ENCODE measurements at regions not wholly inside any gene's neighbourhood (a gene's known extent, or its start where the extent isn't known, plus 50 kb on each side); places are given as distances from the start of the nearest gene placed in this dataset.

GRCh38 chr2:139867601-139868226, 1087.5 kb upstream of the NXPH2 start:
- FAIRE-seq, result no peak
- Histone ChIP-seq H3K4me3 (ENCODE audit: control insufficient read depth in 2 of 3, extremely low read depth in 1 of 3, insufficient read depth in 2 of 3, low read depth in 1 of 3, low read length in 3 of 3) (no peak overlapping the region), H4K20me1 (ENCODE audit: control insufficient read depth, extremely low read depth, insufficient read depth, low read length) (no peaks in the 10 kb centered on the region), H3K27me3 (ENCODE audit: control insufficient read depth, extremely low read depth, insufficient read depth, low read length) (no peaks in the 10 kb centered on the region), H3K4me1 (ENCODE audit: control insufficient read depth, extremely low read depth, insufficient read depth, low read length) (no peaks in the 10 kb centered on the region), H3K36me3 (ENCODE audit: control insufficient read depth in 2 of 2, extremely low read depth in 1 of 2, insufficient read depth in 2 of 2, low read length in 2 of 2) (no peaks in the 10 kb centered on the region), H3K27ac (ENCODE audit: control insufficient read depth, insufficient read depth, low read length) (no peak overlapping the region), H2AFZ (ENCODE audit: control insufficient read depth, low read length) (no peak overlapping the region), H3K9me3 (ENCODE audit: control insufficient read depth, low read depth, low read length) (peaks cover 4% of the 10 kb centered on the region), H3K9ac (ENCODE audit: control insufficient read depth, extremely low read depth, insufficient read depth, low read length) (no peak overlapping the region), H3K79me2 (ENCODE audit: control insufficient read depth, insufficient read depth, low read length) (no peaks in the 10 kb centered on the region), H3K9me1 (ENCODE audit: control insufficient read depth, extremely low read depth, insufficient read depth, low read length) (no peaks in the 10 kb centered on the region), H3K4me2 (ENCODE audit: control insufficient read depth, extremely low read depth, insufficient read depth, low read depth, low read length) (no peak overlapping the region)
- DNase-seq (ENCODE audit: low read depth, low spot score), result no peak
- dilution Hi-C loops (cut with MboI; ENCODE audit: extremely low pct_ligation_motif_present, low sequenced_read_pairs), result no loop called here
- TF ChIP-seq CTCF (optimal IDR thresholded peaks at IDR 0.05 in 1 of 3, IDR thresholded peaks at IDR 0.05 in 1 of 3, conservative IDR thresholded peaks at IDR 0.05 in 1 of 3; ENCODE audit: extremely low read depth in 1 of 3, insufficient read depth in 2 of 3, low read length in 3 of 3) (no peak), EZH2 (IDR thresholded peaks at IDR 0.05; ENCODE audit: low read length) (no peak)

- FAIRE-seq, result peak; percentile 53
- Histone ChIP-seq H3K4me1 (ENCODE audit: control insufficient read depth, extremely low read depth, insufficient read depth, low read length) (no peaks in the 10 kb centered on the region), H3K27ac (ENCODE audit: control insufficient read depth, insufficient read depth, low read length) (no peak overlapping the region), H3K27me3 (ENCODE audit: control insufficient read depth, extremely low read depth, insufficient read depth, low read length) (no peaks in the 10 kb centered on the region), H3K36me3 (ENCODE audit: control insufficient read depth in 2 of 2, extremely low read depth in 1 of 2, insufficient read depth in 2 of 2, low read length in 2 of 2) (no peaks in the 10 kb centered on the region), H4K20me1 (ENCODE audit: control insufficient read depth, extremely low read depth, insufficient read depth, low read length) (no peaks in the 10 kb centered on the region), H3K4me3 (ENCODE audit: control insufficient read depth in 2 of 3, extremely low read depth in 1 of 3, insufficient read depth in 2 of 3, low read depth in 1 of 3, low read length in 3 of 3) (no peak overlapping the region), H3K9me1 (ENCODE audit: control insufficient read depth, extremely low read depth, insufficient read depth, low read length) (no peaks in the 10 kb centered on the region), H2AFZ (ENCODE audit: control insufficient read depth, low read length) (peak overlapping the region; percentile 19), H3K9ac (ENCODE audit: control insufficient read depth, extremely low read depth, insufficient read depth, low read length) (no peak overlapping the region), H3K4me2 (ENCODE audit: control insufficient read depth, extremely low read depth, insufficient read depth, low read depth, low read length) (no peak overlapping the region), H3K9me3 (ENCODE audit: control insufficient read depth, low read depth, low read length) (peaks cover 4% of the 10 kb centered on the region), H3K79me2 (ENCODE audit: control insufficient read depth, insufficient read depth, low read length) (no peaks in the 10 kb centered on the region)
- DNase-seq (ENCODE audit: low read depth, low spot score), result peak; percentile 62
- TF ChIP-seq EZH2 (IDR thresholded peaks at IDR 0.05; ENCODE audit: low read length), result no peak
- TF ChIP-seq CTCF (optimal IDR thresholded peaks at IDR 0.05 in 1 of 3, IDR thresholded peaks at IDR 0.05 in 1 of 3, conservative IDR thresholded peaks at IDR 0.05 in 1 of 3; ENCODE audit: extremely low read depth in 1 of 3, insufficient read depth in 2 of 3, low read length in 3 of 3), result no peak
- dilution Hi-C loops (cut with MboI; ENCODE audit: extremely low pct_ligation_motif_present, low sequenced_read_pairs), result no loop called here
Observed at GRCh38 chr2:139864821-139865302, 1084.7 kb upstream of the NXPH2 start.
